K562 (cell line): ENCODE measurements at regions not wholly inside any gene's neighbourhood (a gene's known extent, or its start where the extent isn't known, plus 50 kb on each side); places are given as distances from the start of the nearest gene placed in this dataset.

Source experiments
- ATAC-seq: fragments of 200-7000 bp; cut with Tn5 transposase; 3 replicates; pipeline ENCODE4 v1.9.1; 2020; ENCODE audit warnings: moderate library complexity
- BruUV-seq: library from RNA; stranded (reverse); fragments of 400-500 nt; replicated peaks from 2 replicates; lab custom pipeline; 2021; lab: Mats Ljungman, UMichigan
- CTCF ChIA-PET: fragments of 300-600 bp; formaldehyde crosslinking; extraction: SDS; loops from one replicate; lab custom pipeline; 2021; ENCODE audit warnings: low intra/inter-chr PET ratio; lab: Yijun Ruan, JAX
- POLR2A ChIA-PET: fragments of 300-600, 350-650 bp; sonication (Branson Sonifier 250); formaldehyde crosslinking; extraction: SDS; loops from one replicate; lab custom pipeline; 2021; ENCODE audit warnings: antibody characterized with exemption, inconsistent platforms; lab: Yijun Ruan, JAX
- DNase-seq, 4 experiments: peaks; one replicate each; pipeline versions ENCODE4 v3.0.0 to v3.0.0-alpha.2; 2011 to 2018; ENCODE audit warnings: low spot score in 3 of 4, mixed read lengths in 3 of 4; ENCODE audit errors: extremely low read depth in 1 of 4
- FAIRE-seq: peaks from 2 replicates; lab custom pipeline; 2011; peaks lifted over from hg19 to GRCh38; lab: Jason Lieb, UNC
- H2AFZ ChIP-seq: 2 replicates; pipeline ENCODE4 v1.6.0; 2011; ENCODE audit warnings: low read depth, low read length, control low read depth, inconsistent platforms
- H3K27ac ChIP-seq: fragments of 200-600 bp; 3 replicates; pipeline ENCODE4 v1.8.0; 2011; ENCODE audit warnings: low read depth, mild to moderate bottlenecking, control low read depth, inconsistent platforms, low read length, moderate library complexity, mixed read lengths; ENCODE audit errors: extremely low read depth
- H3K27me3 ChIP-seq, 2 experiments: fragments of 300-600 bp in 1 of 2; 2 replicates in 1 of 2; 3 replicates in 1 of 2; pipeline versions ENCODE4 v1.6.0 to v1.8.0; 2011; ENCODE audit warnings: inconsistent platforms in 2 of 2, low read length in 2 of 2, mild to moderate bottlenecking in 1 of 2, mixed read lengths in 1 of 2, moderate library complexity in 1 of 2; ENCODE audit not compliant: control insufficient read depth in 2 of 2, insufficient read depth in 2 of 2
- H3K36me3 ChIP-seq: fragments of 300-600 bp; 3 replicates; pipeline ENCODE4 v1.8.0; 2011; ENCODE audit warnings: mild to moderate bottlenecking, low read length, inconsistent platforms; ENCODE audit not compliant: control insufficient read depth, insufficient read depth
- H3K4me1 ChIP-seq, 2 experiments: fragments of 200-600 bp in 1 of 2; replicated peaks in 1 of 2; 2 replicates in 1 of 2; 3 replicates in 1 of 2; pipeline versions ENCODE4 v1.5.1 to v1.8.0; 2011; ENCODE audit warnings: inconsistent platforms in 2 of 2, low read length in 2 of 2, mild to moderate bottlenecking in 1 of 2, mixed read lengths in 1 of 2, moderate library complexity in 1 of 2; ENCODE audit not compliant: control insufficient read depth in 2 of 2, insufficient read depth in 2 of 2
- H3K4me2 ChIP-seq: 2 replicates; pipeline ENCODE4 v1.6.1; 2011; ENCODE audit warnings: low read length, control low read depth, inconsistent platforms, mixed read lengths; ENCODE audit not compliant: insufficient read depth
- H3K4me3 ChIP-seq: fragments of 200-600 bp; sonication (generic), shearing (Covaris generic); 2 replicates; pipeline ENCODE4 v1.5.1; 2016; ENCODE audit warnings: control low read depth, inconsistent platforms
- H3K79me2 ChIP-seq: fragments of 200-600 bp; 3 replicates; pipeline ENCODE4 v1.8.0; 2011; ENCODE audit warnings: low read length, inconsistent platforms; ENCODE audit not compliant: control insufficient read depth, insufficient read depth
- H3K9ac ChIP-seq, 2 experiments: 2 replicates each; pipeline versions ENCODE4 v1.6.0 to v1.6.1; 2011; ENCODE audit warnings: low read depth in 2 of 2, low read length in 2 of 2, control low read depth in 1 of 2, inconsistent platforms in 1 of 2, mild to moderate bottlenecking in 1 of 2, mixed read lengths in 1 of 2; ENCODE audit not compliant: insufficient read depth in 1 of 2
- H3K9me1 ChIP-seq: one replicate; pipeline ENCODE4 v1.6.0; 2011; ENCODE audit warnings: inconsistent platforms, mild to moderate bottlenecking, low read length, moderate library complexity; ENCODE audit not compliant: control insufficient read depth, insufficient read depth
- H3K9me3 ChIP-seq: replicated peaks from 2 replicates; pipeline ENCODE4 v1.5.1; 2011; ENCODE audit warnings: low read depth, low read length, inconsistent platforms; ENCODE audit not compliant: control insufficient read depth, insufficient read depth
- H4K20me1 ChIP-seq: replicated peaks from 2 replicates; pipeline ENCODE4 v1.6.1; 2011; ENCODE audit warnings: low read length, inconsistent platforms, mixed read lengths; ENCODE audit not compliant: control insufficient read depth, insufficient read depth
- BCOR ChIP-seq: fragments of 450-650 bp; IDR thresholded peaks from 2 replicates; pipeline ENCODE4 v1.6.1; 2016
- COPS2 ChIP-seq: fragments of 450-650 bp; conservative IDR thresholded peaks from 2 replicates; pipeline ENCODE4 v1.6.1; 2016; ENCODE audit warnings: mild to moderate bottlenecking, moderate library complexity
- LCOR ChIP-seq: sonication (generic); formaldehyde crosslinking; IDR thresholded peaks from 2 replicates; pipeline ENCODE4 v1.8.0; 2022; ENCODE audit warnings: mild to moderate bottlenecking, missing genetic modification reagents
- LEF1 ChIP-seq: fragments of 450-650 bp; IDR thresholded peaks from 2 replicates; pipeline ENCODE4 v1.6.1; 2016; ENCODE audit warnings: mild to moderate bottlenecking
- TAF7 ChIP-seq: fragments of 450-650 bp; IDR thresholded peaks from 2 replicates; pipeline ENCODE4 v1.6.1; 2016; ENCODE audit warnings: missing genetic modification characterization, missing compliant biosample characterization
- ZNF311 ChIP-seq: fragments of 250-450 bp; sonication (Bioruptor Pico); IDR thresholded peaks from 2 replicates; pipeline ENCODE4 v1.4.0; 2020; ENCODE audit warnings: mild to moderate bottlenecking, moderate library complexity
- ZNF444 ChIP-seq: fragments of 250-450 bp; sonication (Bioruptor Pico); IDR thresholded peaks from 2 replicates; pipeline ENCODE4 v1.4.0; 2020; ENCODE audit warnings: mild to moderate bottlenecking, moderate library complexity
- WGBS: fragments of 100-300 bp; shearing (Covaris generic); methylation state at CpG from one replicate; pipeline ENCODE4 v1.1.6; 2016; ENCODE audit warnings: low coverage, mixed read lengths; ENCODE audit not compliant: insufficient coverage; ENCODE audit errors: missing lambda C conversion rate; 5-methylcytosine and 5-hydroxymethylcytosine counted together
- in situ Hi-C: fragments of 300-500 bp; cut with MboI; formaldehyde crosslinking; loops from 4 replicates; pipeline ENCODE4 v1.15.0; 2018; ENCODE audit warnings: inconsistent platforms, mixed read lengths
- intact Hi-C: fragments of 100-400 bp; cut with micrococcal nuclease; formaldehyde crosslinking; loops from 2 replicates; pipeline ENCODE4 v1.14.2; 2022
- TF ChIP-seq, protein P1 (sequence below), 2 experiments: IDR thresholded peaks; 2 replicates each; pipeline ENCODE4 v1.6.1; 2012; ENCODE audit warnings: improper control_type of control experiment in 2 of 2, low read depth in 2 of 2, low read length in 2 of 2, borderline replicate concordance in 1 of 2
- TF ChIP-seq, protein P2 (sequence below): sonication (generic); formaldehyde crosslinking; IDR thresholded peaks from 2 replicates; pipeline ENCODE4 v1.8.0; 2023; ENCODE audit warnings: mild to moderate bottlenecking, missing genetic modification reagents

DNA sequence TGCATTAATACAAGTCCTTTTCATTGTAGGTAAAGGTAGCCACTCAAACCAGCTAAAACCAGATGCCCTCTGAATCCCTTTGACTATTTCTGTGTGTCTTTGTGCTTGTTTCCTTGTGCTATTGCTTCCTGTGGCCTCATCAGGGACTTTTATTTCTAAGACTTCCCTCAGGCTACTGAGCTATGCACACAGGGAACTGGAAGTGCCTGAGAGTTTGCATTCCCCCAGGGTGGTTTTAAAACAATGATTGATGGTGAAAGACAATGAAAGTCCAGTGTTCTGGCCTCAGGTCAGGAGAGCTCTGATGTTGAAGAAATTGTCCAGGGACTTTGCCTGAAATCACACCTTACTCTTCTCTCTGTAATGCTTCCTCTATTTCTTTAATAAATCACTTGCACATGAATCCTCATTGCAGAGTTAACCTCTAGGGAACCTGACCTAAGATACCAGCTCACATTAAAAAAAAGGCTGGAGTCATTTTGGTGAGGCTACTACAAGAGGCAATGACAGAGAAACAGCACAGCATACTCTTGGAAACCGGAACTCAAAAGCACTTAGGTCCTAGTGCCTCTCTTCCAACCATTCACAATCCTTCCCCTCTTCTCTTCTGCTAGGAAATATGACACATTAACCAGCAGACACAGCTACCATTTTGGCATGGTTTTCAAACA lies 158.1 kb upstream of the NREP start:
- no peaks in the 10 kb centered on the region for H3K27me3 ChIP-seq
- FAIRE-seq (no peak), DNase-seq (no peak), ATAC-seq (no peak)
- no peaks in the 10 kb centered on the region for H3K9me1 ChIP-seq
- no peak overlapping the region for H3K4me3 ChIP-seq
- no peak overlapping the region for H3K27ac ChIP-seq
- H4K20me1 ChIP-seq: no peaks in the 10 kb centered on the region
- ChIA-PET POLR2A (no interaction called here), CTCF (no interaction called here)
- intact Hi-C loops (no loop called here), in situ Hi-C loops (no loop called here)
- H3K4me2 ChIP-seq: no peak overlapping the region
- no TSS peak for BruUV-seq
- H3K9me3 ChIP-seq: no peaks in the 10 kb centered on the region
- H3K4me1 ChIP-seq: no peaks in the 10 kb centered on the region
- no peaks in the 10 kb centered on the region for H3K36me3 ChIP-seq
- WGBS: 0% methylated on average over 1 of the region's 1 CpG
- no peaks in the 10 kb centered on the region for H3K79me2 ChIP-seq
- TF ChIP-seq LCOR (CRISPR knock-in tag) (no peak), BCOR (no peak), LEF1 (no peak), ZNF311 (CRISPR knock-in tag) (no peak), ZNF444 (CRISPR knock-in tag) (no peak), COPS2 (no peak), TAF7 (no peak)
- TF ChIP-seq, protein P1, sequence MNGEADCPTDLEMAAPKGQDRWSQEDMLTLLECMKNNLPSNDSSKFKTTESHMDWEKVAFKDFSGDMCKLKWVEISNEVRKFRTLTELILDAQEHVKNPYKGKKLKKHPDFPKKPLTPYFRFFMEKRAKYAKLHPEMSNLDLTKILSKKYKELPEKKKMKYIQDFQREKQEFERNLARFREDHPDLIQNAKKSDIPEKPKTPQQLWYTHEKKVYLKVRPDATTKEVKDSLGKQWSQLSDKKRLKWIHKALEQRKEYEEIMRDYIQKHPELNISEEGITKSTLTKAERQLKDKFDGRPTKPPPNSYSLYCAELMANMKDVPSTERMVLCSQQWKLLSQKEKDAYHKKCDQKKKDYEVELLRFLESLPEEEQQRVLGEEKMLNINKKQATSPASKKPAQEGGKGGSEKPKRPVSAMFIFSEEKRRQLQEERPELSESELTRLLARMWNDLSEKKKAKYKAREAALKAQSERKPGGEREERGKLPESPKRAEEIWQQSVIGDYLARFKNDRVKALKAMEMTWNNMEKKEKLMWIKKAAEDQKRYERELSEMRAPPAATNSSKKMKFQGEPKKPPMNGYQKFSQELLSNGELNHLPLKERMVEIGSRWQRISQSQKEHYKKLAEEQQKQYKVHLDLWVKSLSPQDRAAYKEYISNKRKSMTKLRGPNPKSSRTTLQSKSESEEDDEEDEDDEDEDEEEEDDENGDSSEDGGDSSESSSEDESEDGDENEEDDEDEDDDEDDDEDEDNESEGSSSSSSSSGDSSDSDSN (IDR thresholded peaks at IDR 0.05; ENCODE audit: borderline replicate concordance in 1 of 2, low read depth in 2 of 2, low read length in 2 of 2): no peak
- TF ChIP-seq, protein P2, sequence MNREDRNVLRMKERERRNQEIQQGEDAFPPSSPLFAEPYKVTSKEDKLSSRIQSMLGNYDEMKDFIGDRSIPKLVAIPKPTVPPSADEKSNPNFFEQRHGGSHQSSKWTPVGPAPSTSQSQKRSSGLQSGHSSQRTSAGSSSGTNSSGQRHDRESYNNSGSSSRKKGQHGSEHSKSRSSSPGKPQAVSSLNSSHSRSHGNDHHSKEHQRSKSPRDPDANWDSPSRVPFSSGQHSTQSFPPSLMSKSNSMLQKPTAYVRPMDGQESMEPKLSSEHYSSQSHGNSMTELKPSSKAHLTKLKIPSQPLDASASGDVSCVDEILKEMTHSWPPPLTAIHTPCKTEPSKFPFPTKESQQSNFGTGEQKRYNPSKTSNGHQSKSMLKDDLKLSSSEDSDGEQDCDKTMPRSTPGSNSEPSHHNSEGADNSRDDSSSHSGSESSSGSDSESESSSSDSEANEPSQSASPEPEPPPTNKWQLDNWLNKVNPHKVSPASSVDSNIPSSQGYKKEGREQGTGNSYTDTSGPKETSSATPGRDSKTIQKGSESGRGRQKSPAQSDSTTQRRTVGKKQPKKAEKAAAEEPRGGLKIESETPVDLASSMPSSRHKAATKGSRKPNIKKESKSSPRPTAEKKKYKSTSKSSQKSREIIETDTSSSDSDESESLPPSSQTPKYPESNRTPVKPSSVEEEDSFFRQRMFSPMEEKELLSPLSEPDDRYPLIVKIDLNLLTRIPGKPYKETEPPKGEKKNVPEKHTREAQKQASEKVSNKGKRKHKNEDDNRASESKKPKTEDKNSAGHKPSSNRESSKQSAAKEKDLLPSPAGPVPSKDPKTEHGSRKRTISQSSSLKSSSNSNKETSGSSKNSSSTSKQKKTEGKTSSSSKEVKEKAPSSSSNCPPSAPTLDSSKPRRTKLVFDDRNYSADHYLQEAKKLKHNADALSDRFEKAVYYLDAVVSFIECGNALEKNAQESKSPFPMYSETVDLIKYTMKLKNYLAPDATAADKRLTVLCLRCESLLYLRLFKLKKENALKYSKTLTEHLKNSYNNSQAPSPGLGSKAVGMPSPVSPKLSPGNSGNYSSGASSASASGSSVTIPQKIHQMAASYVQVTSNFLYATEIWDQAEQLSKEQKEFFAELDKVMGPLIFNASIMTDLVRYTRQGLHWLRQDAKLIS (CRISPR knock-in tag): no peak
- no peak overlapping the region for H2AFZ ChIP-seq
- H3K9ac ChIP-seq: no peak overlapping the region
